HuH-7 (cell line): ENCODE measurements at regions not wholly inside any gene's neighbourhood (a gene's known extent, or its start where the extent isn't known, plus 50 kb on each side); places are given as distances from the start of the nearest gene placed in this dataset.
"Not testable (repeated sequence)": the region's sequence is repeated elsewhere in the genome, so short reads cannot be mapped to it uniquely, and the experiment has no call there.

ENCODE experiments used
- DNase-seq: peaks from one replicate; pipeline ENCODE4 v3.0.0; 2011; ENCODE audit warnings: low spot score

- no peak for DNase-seq
Measured at GRCh38 chr1:194917769-194918168, 1690.5 kb downstream of the KCNT2 start.

GRCh38 chr1:194908643-194909042 is 1699.6 kb downstream of the KCNT2 start:
- DNase-seq: no peak

- no peak for DNase-seq
Measured at GRCh38 chr1:194903524-194903923, 1704.7 kb downstream of the KCNT2 start.

- no peak for DNase-seq
Measured at GRCh38 chr1:194889310-194889709, 1702.9 kb upstream of the B3GALT2 start.

- no peak for DNase-seq
Measured at GRCh38 chr1:194870860-194871259, 1684.4 kb upstream of the B3GALT2 start.

GRCh38 chr1:194866153-194866552 is 1679.7 kb upstream of the B3GALT2 start:
- DNase-seq: no peak

GRCh38 chr1:194865383-194865782 is 1679.0 kb upstream of the B3GALT2 start:
- DNase-seq: no peak

GRCh38 chr1:194862129-194862528 is 1675.7 kb upstream of the B3GALT2 start:
- no peak for DNase-seq

- no peak for DNase-seq
Measured at GRCh38 chr1:194860248-194861201, 1674.1 kb upstream of the B3GALT2 start.

GRCh38 chr1:194859481-194860154 is 1673.2 kb upstream of the B3GALT2 start:
- DNase-seq: not testable (repeated sequence)

- not testable (repeated sequence) for DNase-seq
Measured at GRCh38 chr1:194858811-194859480, 1672.5 kb upstream of the B3GALT2 start.

GRCh38 chr1:194857413-194857812 is 1671.0 kb upstream of the B3GALT2 start:
- DNase-seq: no peak

GRCh38 chr1:194848846-194849245 is 1662.4 kb upstream of the B3GALT2 start:
- no peak for DNase-seq

GRCh38 chr1:194846488-194846887 is 1660.1 kb upstream of the B3GALT2 start:
- no peak for DNase-seq

GRCh38 chr1:194843077-194843476 is 1656.7 kb upstream of the B3GALT2 start:
- DNase-seq: no peak

GRCh38 chr1:194833111-194833510 is 1646.7 kb upstream of the B3GALT2 start:
- DNase-seq: no peak

- DNase-seq: not testable (repeated sequence)
Measured at GRCh38 chr1:194831595-194831994, 1645.2 kb upstream of the B3GALT2 start.

GRCh38 chr1:194830387-194830786 is 1644.0 kb upstream of the B3GALT2 start:
- no peak for DNase-seq

- no peak for DNase-seq
Measured at GRCh38 chr1:194829492-194829891, 1643.1 kb upstream of the B3GALT2 start.

GRCh38 chr1:194825382-194825781 is 1639.0 kb upstream of the B3GALT2 start:
- no peak for DNase-seq

GRCh38 chr1:194821091-194821490 is 1634.7 kb upstream of the B3GALT2 start:
- DNase-seq: no peak

GRCh38 chr1:194818674-194819073 is 1632.3 kb upstream of the B3GALT2 start:
- DNase-seq: no peak

- no peak for DNase-seq
Measured at GRCh38 chr1:194816859-194817258, 1630.4 kb upstream of the B3GALT2 start.
